GM12872 (cell line): ENCODE measurements at regions not wholly inside any gene's neighbourhood (a gene's known extent, or its start where the extent isn't known, plus 50 kb on each side); places are given as distances from the start of the nearest gene placed in this dataset.

Experiments used
- TF ChIP-seq, protein P1 (sequence below): IDR thresholded peaks from 3 replicates; pipeline ENCODE4 v1.5.1; 2011; ENCODE audit warnings: low read depth, mild to moderate bottlenecking, low read length, moderate library complexity; ENCODE audit not compliant: insufficient read depth

DNA sequence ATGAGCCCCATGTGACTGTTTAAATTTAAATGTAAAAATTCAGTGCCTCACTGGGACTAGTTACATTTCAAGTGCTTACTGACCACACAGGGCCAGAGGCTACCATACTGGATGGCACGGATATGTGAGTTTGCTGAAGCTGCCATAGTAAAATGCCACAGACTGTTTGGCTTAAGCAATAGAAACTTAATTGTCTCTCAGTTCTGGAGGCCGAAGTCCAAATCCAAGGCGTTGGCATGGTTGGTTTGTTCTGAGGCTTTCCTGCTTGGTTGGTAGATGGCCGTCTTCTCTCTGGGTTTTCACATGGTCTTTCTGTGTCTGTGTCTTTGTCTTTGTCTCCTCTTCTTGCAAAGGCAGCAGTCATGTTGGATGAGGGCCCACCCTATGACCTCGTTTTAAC lies 878.9 kb upstream of the RBFOX1 start:
- TF ChIP-seq, protein P1, sequence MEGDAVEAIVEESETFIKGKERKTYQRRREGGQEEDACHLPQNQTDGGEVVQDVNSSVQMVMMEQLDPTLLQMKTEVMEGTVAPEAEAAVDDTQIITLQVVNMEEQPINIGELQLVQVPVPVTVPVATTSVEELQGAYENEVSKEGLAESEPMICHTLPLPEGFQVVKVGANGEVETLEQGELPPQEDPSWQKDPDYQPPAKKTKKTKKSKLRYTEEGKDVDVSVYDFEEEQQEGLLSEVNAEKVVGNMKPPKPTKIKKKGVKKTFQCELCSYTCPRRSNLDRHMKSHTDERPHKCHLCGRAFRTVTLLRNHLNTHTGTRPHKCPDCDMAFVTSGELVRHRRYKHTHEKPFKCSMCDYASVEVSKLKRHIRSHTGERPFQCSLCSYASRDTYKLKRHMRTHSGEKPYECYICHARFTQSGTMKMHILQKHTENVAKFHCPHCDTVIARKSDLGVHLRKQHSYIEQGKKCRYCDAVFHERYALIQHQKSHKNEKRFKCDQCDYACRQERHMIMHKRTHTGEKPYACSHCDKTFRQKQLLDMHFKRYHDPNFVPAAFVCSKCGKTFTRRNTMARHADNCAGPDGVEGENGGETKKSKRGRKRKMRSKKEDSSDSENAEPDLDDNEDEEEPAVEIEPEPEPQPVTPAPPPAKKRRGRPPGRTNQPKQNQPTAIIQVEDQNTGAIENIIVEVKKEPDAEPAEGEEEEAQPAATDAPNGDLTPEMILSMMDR = no peak

DNA sequence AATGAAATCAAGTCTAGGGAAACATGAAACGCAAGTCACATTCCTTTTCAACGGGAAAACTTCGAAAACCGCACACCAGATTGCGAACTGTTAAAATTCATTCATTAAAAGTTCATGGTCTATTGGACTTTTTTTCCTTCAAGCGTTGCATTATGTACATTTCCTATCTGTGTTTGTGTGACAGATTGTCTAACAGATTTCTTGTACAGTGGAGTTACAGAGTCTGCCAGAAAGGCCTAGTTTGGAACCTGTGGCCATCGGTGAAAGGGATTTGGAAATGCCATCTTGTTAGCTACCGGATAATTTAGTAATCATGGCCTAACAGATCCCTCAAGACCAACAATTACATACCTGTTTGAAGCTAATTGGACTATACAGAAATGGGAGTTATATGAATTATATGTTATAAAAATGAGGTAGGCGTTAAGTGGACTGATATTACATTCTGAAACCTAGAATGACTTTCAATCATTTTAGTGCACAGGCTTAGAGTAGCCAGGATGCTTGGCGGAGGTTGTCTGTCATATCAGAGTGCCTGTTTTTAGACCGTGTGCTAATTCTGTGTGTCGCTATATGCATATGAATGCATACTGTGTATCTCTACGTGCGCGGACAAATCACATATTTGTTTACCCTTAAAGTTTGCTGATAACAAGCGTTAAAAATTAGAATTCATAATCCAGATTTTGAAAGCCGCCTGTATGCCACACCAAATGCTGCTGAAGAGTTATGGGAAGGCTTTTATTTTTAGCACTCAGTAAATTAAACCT lies 885.4 kb upstream of the RBFOX1 start:
- TF ChIP-seq, protein P1 = no peak

DNA sequence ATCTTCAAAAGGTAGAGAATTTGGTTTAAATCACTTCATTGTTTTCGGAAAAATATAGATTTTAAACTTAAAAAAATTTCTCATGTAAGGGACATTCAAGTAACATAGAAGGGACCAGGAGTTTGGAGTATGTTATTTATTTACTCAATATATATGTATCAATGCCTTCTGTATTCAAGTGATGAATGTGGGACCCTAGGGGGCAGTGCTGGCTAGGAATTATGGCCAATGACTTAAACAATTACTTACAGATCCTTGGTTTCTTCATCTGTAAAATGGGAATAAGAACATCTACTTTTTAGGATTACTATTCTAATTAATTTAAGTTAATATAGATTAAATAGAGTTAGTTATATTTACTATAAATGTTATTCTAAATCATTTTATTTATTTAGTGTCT lies 886.3 kb upstream of the RBFOX1 start:
- TF ChIP-seq, protein P1 = no peak

DNA sequence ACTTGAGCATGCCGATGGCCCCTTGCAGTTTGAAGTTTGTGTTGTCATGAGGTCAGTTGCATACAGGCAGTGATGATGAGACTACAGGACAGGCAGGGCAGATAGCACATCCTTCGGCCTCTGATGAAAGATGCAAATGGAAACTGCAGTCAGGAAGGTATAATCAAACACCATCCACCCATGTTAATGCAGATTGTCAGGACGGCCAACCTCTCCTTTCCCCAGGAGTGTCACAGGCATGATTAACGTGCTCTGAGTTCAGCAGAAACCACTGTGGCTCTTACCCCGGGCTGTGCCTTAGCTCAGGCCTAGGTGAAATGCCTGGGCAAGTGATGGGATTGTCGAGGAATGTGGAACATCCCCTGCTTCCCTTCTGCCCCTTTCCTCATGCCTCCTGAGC lies 893.5 kb upstream of the RBFOX1 start:
- TF ChIP-seq, protein P1 = no peak

DNA sequence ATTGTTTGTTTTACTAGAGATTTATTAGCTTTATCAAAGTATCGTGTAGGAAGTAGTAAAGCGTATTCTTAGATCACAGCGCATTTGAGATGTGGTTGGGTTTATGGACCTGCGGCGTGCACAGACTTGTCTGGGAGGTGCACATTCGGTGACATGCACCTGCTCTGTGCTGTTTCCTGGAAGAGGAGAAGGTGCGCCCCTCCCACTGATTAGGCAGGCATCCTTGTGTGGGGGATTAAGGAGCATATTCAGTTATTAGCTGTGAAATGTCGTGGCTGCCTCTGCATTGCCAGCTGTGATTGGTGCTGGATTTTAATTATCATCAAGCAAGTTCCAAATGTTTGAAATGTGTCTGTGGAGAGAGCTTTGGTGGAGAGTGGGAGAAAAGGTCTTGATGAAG lies 903.8 kb upstream of the RBFOX1 start:
- TF ChIP-seq, protein P1 = no peak

DNA sequence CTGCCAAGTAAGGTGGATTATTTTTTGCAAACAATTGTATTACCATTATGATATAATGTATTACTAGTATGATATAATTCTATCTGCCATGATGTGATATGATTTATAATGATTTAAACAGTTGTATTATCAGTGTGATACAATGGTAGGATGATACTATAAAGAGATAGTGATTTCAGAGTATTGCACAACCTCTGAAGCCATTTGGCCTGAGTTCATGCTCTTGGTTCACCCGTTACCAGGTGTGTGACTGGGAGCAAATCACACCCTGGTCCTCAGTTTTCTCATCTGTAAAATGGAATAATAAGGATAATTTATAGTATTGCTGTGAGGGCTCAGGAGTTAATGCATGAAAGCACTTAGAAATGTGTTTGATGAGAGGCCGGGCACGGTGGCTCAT lies 905.0 kb upstream of the RBFOX1 start:
- TF ChIP-seq, protein P1 = no peak

DNA sequence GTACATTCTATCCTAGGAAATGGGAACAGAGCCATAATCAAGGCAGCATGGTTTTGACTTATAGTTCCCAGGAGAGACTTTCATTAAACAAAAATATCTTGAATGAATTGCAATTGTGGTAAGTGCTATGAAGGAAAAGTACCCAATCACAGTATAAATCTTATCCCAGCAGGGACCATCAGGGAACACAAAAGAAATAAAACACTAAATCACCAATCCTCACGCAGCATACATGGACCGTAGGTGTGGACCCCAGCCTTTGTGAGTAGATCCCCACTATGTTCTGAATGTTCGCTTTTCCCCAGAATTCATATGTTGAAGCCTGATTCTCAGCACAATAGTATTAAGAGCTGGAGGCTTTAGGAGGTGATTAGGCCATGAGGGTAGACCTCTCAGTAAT lies 925.0 kb upstream of the RBFOX1 start:
- TF ChIP-seq, protein P1 = no peak
